Activated effector memory CD4-positive, alpha-beta T cell treated with anti-CD3 and anti-CD28 coated beads, Interleukin-2, amount 50 U/mL, for 16 hours (primary cell): ENCODE measurements at regions not wholly inside any gene's neighbourhood (a gene's known extent, or its start where the extent isn't known, plus 50 kb on each side); places are given as distances from the start of the nearest gene placed in this dataset.
"Not testable (repeated sequence)": the region's sequence is repeated elsewhere in the genome, so short reads cannot be mapped to it uniquely, and the experiment has no call there.

ENCODE experiments used
- DNase-seq: peaks from one replicate; pipeline ENCODE4 v3.0.0-alpha.2; 2020

DNA sequence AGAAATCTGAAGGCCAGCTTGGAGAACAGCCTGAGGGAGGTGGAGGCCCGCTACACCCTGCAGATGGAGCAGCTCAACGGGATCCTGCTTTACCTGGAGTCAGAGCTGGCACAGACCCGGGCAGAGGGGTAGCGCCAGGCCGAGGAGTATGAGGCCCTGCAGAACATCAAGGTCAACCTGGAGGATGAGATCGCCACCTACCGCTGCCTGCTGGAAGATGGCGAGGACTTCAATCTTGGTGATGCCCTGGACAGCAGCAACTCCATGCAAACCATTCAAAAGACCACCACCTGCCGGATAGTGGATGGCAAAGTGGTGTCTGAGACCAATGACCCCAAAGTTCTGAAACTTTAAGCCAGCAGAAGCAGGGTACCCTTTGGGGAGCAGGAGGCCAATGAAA lies 318.4 kb downstream of the ZFHX3 start:
- not testable (repeated sequence) for DNase-seq

DNA sequence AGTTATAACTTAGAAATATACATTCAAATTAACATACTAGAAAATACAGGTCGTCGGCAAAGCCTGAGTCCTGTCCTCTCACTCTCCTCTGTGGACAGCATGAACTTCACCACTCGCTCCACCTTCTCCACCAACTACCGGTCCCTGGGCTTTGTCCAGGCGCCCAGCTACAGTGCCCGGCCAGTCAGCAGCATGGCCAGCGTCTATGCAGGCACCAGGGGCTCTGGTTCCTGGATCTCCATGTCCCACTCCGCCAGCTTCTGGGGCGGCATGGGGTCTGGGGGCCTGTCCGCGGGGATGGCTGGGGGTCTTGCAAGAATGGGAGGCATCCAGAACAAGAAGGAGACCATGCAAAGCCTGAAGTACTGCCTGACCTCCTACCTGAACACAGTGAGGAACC lies 319.4 kb downstream of the ZFHX3 start:
- no peak for DNase-seq

GRCh38 chr16:72727565-72727964 lies 320.4 kb downstream of the ZFHX3 start:
- DNase-seq, result no peak

- no peak for DNase-seq
Observed at GRCh38 chr16:72725643-72726042, 322.3 kb downstream of the ZFHX3 start.

DNA sequence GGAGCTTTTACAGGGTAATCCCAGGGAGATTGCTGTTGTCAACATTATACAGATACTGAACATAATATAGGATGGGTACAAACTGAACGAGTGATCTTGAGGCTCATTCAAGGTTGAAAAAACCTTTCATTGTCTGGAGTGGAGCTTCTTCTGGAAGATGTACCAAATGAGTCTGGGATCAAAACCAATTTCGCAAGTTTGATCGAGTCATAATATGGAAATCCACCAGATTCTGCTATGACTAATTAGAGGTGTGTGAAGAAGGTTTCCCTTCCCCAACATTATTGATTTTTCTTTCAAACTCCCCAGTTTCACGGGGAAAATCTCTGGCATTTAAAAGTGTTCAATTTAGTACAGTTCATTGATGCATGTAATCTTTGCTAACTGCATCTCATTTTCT lies 324.1 kb downstream of the ZFHX3 start:
- no peak for DNase-seq

- no peak for DNase-seq
Observed at GRCh38 chr16:72722552-72722951, 325.4 kb downstream of the ZFHX3 start.

DNA sequence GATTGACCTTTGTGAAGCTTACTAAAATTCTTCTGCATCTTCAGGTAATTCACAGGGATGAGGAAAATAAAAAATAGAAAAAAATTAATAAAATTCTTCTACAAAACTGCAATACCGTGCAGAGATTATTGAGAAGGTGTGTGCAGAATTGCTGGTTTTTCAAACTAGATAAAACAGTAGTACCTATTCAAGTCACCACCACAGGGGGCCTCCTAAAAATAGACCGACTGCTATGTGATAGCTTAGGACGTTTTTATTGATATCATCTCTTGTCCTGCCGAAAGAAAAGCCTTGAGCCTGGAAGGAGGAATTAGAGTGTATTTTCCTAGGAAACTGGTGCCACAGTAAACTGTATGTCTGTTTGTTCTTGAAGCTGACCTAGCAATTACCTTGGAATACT lies 325.9 kb downstream of the ZFHX3 start:
- no peak for DNase-seq

DNA sequence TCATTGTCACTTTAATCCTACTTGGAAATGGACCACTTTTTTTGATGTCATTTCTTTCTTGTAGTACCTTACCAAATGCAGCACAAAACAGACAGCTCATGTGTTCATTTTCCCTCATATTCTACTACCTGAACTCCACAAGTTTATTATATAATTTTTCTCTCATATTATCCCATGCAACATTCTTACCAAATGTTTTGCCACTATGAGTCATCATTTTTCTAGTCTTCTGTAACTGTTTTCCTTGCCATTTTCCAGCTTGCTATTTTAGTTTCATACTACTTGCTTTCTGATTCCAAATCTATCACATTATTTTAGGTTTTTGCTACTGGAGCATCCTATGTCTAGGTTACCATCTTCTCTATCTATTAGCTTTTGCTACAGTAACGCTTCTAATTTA lies 332.7 kb downstream of the ZFHX3 start:
- DNase-seq, result no peak

DNA sequence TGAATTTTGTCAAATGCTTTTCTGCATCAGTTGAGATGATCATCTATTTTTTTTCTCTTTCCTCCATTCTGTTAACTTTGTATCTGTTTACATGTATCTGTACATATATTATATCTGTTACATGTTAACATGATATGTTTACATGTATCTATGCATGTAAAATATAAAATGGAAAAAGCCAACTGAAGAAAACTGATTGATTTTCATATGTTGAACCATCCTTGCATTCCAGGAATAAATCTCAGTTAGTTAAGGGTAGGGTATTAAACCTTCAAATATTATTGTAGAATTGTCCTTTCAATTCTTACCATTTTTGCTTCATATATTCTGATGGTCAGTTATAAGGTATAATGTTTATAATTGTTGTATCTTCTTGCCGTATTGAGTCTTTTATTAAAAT lies 336.1 kb downstream of the ZFHX3 start:
- DNase-seq, result no peak

GRCh38 chr16:72705801-72706200 lies 342.1 kb downstream of the ZFHX3 start:
- DNase-seq, result no peak

DNA sequence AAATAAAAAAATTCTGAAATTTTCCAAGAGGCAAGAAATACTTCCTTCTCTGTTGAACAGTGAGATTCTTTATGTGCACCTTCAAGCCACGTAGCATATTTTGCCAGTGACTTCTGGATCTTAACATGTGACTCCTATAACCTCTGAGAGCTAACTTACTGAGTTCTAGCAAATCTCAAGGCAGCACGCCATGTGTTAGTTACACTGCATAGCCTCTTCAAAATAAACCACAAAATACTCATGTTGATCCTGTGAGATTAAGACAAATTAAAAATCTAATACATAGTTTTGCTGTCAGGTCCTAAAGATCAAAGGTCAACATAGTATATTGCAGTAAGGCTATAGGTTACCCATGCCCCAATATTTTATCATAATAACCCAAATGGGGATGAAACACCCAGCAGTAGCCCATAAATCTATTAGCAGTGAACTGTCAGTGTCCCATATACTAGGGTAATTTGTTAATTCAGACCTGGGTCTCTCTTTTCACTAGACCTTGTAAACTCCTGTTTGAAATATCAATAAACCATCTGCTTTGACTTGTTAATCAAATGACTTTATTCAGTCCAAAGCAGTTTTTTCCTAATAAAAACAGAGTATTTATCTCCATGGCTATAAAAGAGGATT lies 343.1 kb downstream of the ZFHX3 start:
- DNase-seq, result no peak

- DNase-seq, result no peak
Observed at GRCh38 chr16:72689851-72690250, 358.1 kb downstream of the ZFHX3 start.

GRCh38 chr16:72680732-72681131 lies 367.2 kb downstream of the ZFHX3 start:
- no peak for DNase-seq

DNA sequence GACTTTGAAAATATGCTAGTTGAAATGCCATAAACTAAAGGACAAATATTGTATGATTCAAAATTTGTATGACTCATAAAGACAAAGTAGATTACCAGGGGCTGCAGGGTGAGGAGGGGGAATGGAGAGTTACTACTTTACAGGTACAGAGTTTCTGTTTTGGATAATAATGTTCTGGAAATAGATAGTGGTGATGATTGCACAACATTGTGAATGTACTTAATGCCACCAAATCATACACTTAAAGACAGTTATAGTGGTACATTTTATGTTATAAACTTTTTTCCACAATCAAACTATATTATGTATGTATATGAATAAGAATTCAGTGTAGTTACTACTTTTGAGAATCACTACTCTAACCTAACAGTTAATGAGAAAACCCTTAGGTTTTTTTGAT lies 368.1 kb downstream of the ZFHX3 start:
- no peak for DNase-seq

DNA sequence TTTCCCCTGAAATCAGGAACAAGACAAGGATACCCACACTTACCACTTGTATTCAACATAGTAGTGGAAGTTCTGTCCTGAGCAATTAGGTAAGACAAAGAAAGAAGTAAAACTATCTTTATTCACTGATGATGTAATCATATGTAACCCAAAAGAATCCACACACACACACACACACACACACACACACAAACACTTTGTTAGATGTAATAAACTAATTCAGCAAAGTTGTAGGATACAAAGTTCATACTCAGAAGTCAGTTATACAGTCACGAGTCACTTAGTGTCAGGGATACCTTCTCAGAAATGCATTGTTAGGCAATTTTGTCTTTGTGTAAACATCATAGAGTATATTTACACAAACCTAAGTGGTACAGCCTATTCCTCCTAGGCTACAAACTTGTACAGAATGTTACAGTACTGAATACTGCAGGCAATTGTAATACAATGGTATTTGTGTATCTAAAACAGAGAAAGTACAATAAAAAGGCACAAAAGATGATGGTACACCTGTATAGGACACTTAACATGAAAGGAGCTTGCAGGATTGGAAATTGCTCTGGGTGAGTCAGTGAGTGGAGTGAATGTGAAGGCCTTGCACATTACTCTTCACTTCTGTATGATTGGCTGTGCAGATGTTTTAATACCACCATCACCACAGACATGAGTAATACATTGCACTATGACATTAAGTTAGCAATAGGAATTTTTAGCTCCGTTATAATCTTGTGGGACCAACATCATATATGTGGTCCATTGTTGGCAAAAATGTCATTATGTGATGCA lies 370.1 kb downstream of the ZFHX3 start:
- no peak for DNase-seq

- DNase-seq, result no peak
Observed at GRCh38 chr16:72673118-72673517, 374.8 kb downstream of the ZFHX3 start.

DNA sequence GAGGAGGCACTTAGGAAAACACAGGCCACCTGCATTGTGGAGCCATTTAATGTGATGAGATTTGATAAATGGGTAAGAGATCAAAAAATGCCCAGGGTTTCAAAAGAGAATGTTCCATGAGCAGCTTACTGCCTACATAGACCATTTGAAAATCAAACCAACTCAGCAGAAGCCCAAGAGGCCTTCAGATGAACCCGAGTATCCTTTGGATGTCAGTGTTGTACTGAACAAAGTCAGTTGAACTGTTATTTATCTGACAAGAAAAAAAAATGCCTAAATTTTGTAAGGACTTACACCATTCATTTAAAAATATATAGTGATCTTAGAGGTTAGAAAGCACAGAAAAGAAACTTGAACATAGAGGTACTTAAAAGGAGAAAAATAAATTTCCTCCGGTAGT lies 381.7 kb downstream of the ZFHX3 start:
- DNase-seq, result no peak

- DNase-seq, result no peak
Observed at GRCh38 chr16:72665701-72666100, 382.2 kb downstream of the ZFHX3 start.

GRCh38 chr16:72664509-72665408 lies 383.2 kb downstream of the ZFHX3 start:
- DNase-seq, result peak; percentile 97

- no peak for DNase-seq
Observed at GRCh38 chr16:72664056-72664508, 383.8 kb downstream of the ZFHX3 start.

GRCh38 chr16:72658888-72659717 lies 388.8 kb downstream of the ZFHX3 start:
- DNase-seq, result no peak

- DNase-seq, result no peak
Observed at GRCh38 chr16:72657791-72658190, 390.1 kb downstream of the ZFHX3 start.

DNA sequence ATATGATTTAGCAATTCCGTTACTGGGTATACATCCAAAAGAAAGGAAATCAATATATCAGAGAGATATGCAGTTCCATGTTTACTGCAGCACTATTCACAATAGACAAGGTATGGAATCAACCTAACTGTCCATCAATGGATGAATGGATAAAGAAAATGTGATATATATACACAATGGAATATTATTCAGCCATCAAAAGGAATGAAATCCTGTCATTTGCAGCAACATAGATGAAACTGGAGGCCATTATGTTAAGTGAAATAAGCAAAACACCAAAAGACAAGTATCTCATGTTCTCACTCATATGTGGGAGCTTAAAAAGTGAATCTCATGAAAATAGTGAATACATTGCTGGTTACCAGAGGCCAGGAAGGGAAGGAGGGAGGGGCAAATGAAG lies 390.8 kb downstream of the ZFHX3 start:
- DNase-seq, result no peak
